ENCODE measurements at regions not wholly inside any gene's neighbourhood (a gene's known extent, or its start where the extent isn't known, plus 50 kb on each side); places are given as distances from the start of the nearest gene placed in this dataset.

DNA sequence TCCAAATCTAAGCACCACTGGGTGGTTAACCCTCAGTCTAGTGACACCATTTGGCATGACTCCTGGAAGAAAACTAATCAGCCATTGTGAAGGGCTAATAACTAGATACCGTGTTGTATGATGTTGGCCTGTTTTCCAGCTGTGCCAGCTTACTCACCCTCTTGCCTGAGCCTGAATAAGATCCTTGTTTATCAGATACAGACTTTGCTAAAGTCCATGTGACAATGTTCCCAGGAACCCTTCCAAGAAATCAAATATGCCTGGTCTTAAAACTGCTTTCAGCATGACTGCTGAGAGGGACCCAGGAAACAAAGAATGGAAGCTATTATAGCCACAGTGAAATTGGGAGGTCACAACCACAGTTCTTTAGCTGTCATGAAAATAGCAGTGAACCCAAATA, 640.8 kb upstream of the INTU start:
- TF ChIP-seq TAF1 (IDR thresholded peaks at IDR 0.05; ENCODE audit: low read depth, low read length) (no peak), POLR2A (IDR thresholded peaks at IDR 0.05; ENCODE audit: low read depth, low read length) (no peak), SPI1 (IDR thresholded peaks at IDR 0.05; ENCODE audit: low read depth, low read length) (no peak), PAX5 (IDR thresholded peaks at IDR 0.05; ENCODE audit: insufficient read depth, low read length, severe bottlenecking) (no peak)
